Natural killer cell (primary cell): ENCODE measurements at regions not wholly inside any gene's neighbourhood (a gene's known extent, or its start where the extent isn't known, plus 50 kb on each side); places are given as distances from the start of the nearest gene placed in this dataset.

Experiments used
- ATAC-seq, 3 donors: fragments of 150-1000 bp in 2 of 3; fragments of 200-7000 bp in 1 of 3; cut with Tn5 transposase; 1 replicate in 1 of 3; 2 replicates in 2 of 3; pipeline ENCODE4 v1.10.0; 2021; ENCODE audit warnings: mild to moderate bottlenecking in 2 of 3, moderate library complexity in 2 of 3
- DNase-seq, 2 donors: peaks; one replicate each; pipeline versions ENCODE4 v3.0.0 to v3.0.0-alpha.2; 2013 to 2021; ENCODE audit warnings: mixed read lengths in 1 of 2
- H3K27ac ChIP-seq: one replicate; pipeline ENCODE4 v1.5.1; 2013; ENCODE audit warnings: mild to moderate bottlenecking, low read length
- H3K27me3 ChIP-seq: one replicate; pipeline ENCODE4 v1.6.1; 2013; ENCODE audit warnings: low read length; ENCODE audit not compliant: control insufficient read depth, insufficient read depth
- H3K36me3 ChIP-seq: one replicate; pipeline ENCODE4 v1.6.1; 2013; ENCODE audit warnings: low read length; ENCODE audit not compliant: control insufficient read depth, insufficient read depth
- H3K4me1 ChIP-seq: one replicate; pipeline ENCODE4 v1.6.1; 2013; ENCODE audit warnings: low read length; ENCODE audit not compliant: control insufficient read depth, insufficient read depth
- H3K4me3 ChIP-seq: one replicate; pipeline ENCODE4 v1.5.1; 2013; ENCODE audit warnings: low read length
- H3K9me3 ChIP-seq: one replicate; pipeline ENCODE4 v1.6.1; 2013; ENCODE audit warnings: low read length; ENCODE audit not compliant: control insufficient read depth, insufficient read depth
- H3K27ac Mint-ChIP-seq, 2 donors: one replicate each; pipeline ENCODE4 v1.8.0; 2022; ENCODE audit warnings: mild to moderate bottlenecking in 2 of 2, mixed read lengths in 2 of 2, moderate library complexity in 1 of 2
- H3K27me3 Mint-ChIP-seq, 2 donors: one replicate each; pipeline ENCODE4 v1.8.0; 2022; ENCODE audit warnings: low read depth in 2 of 2, mixed read lengths in 2 of 2
- H3K36me3 Mint-ChIP-seq: one replicate; pipeline ENCODE4 v1.8.0; 2022; ENCODE audit warnings: mixed read lengths
- H3K4me1 Mint-ChIP-seq, 2 donors: one replicate each; pipeline ENCODE4 v1.8.0; 2022; ENCODE audit warnings: mixed read lengths in 2 of 2
- H3K4me3 Mint-ChIP-seq: one replicate; pipeline ENCODE4 v1.8.0; 2022; ENCODE audit warnings: mild to moderate bottlenecking, moderate library complexity, mixed read lengths
- H3K9me3 Mint-ChIP-seq, 2 donors: one replicate each; pipeline ENCODE4 v1.8.0; 2022; ENCODE audit warnings: mixed read lengths in 2 of 2
- WGBS: methylation state at CpG from one replicate; pipeline ENCODE4 v1.1.7; 2013; ENCODE audit warnings: missing lambda C conversion rate; ENCODE audit not compliant: insufficient coverage; 5-methylcytosine and 5-hydroxymethylcytosine counted together
- intact Hi-C: fragments of 100-400 bp; cut with micrococcal nuclease; formaldehyde crosslinking; loops from one replicate; pipeline ENCODE4 v1.14.2; 2022
- TF ChIP-seq, protein P1 (sequence below): fragments of 200-600 bp; IDR thresholded peaks from one replicate; pipeline ENCODE4 v1.8.0; 2022; ENCODE audit warnings: antibody characterized with exemption

- DNase-seq (no peak), ATAC-seq (no peak)
- Histone ChIP-seq H3K27me3 (peaks cover 3% of the 10 kb centered on the region), H3K27ac (no peak overlapping the region), H3K9me3 (peaks cover 15% of the 10 kb centered on the region), H3K4me3 (no peak overlapping the region), H3K4me1 (no peaks in the 10 kb centered on the region), H3K36me3 (no peaks in the 10 kb centered on the region)
- TF ChIP-seq, protein P1, sequence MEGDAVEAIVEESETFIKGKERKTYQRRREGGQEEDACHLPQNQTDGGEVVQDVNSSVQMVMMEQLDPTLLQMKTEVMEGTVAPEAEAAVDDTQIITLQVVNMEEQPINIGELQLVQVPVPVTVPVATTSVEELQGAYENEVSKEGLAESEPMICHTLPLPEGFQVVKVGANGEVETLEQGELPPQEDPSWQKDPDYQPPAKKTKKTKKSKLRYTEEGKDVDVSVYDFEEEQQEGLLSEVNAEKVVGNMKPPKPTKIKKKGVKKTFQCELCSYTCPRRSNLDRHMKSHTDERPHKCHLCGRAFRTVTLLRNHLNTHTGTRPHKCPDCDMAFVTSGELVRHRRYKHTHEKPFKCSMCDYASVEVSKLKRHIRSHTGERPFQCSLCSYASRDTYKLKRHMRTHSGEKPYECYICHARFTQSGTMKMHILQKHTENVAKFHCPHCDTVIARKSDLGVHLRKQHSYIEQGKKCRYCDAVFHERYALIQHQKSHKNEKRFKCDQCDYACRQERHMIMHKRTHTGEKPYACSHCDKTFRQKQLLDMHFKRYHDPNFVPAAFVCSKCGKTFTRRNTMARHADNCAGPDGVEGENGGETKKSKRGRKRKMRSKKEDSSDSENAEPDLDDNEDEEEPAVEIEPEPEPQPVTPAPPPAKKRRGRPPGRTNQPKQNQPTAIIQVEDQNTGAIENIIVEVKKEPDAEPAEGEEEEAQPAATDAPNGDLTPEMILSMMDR, result no peak
- intact Hi-C loops, result loop anchor here (10.0 kb wide), 1 partner anchor 47 kb away; no protein-coding TSS in a partner anchor
- Mint-ChIP-seq H3K36me3 (peaks cover 11% of the 10 kb centered on the region), H3K4me3 (no peak overlapping the region), H3K27me3 (peaks cover 0 to 10% of the 10 kb centered on the region in 2 donors), H3K27ac (no peak overlapping the region), H3K9me3 (peaks cover 3 to 10% of the 10 kb centered on the region in 2 donors), H3K4me1 (no peaks in the 10 kb centered on the region)
- WGBS, result 36% methylated on average over 1 of the region's 1 CpG
These were observed 271.3 kb downstream of the STK31 start for GRCh38 chr7:23981314-23981713.

GRCh38 chr7:23981758-23982157 lies 271.7 kb downstream of the STK31 start:
- H3K4me3 ChIP-seq, result no peak overlapping the region
- Mint-ChIP-seq H3K9me3 (peaks cover 3 to 8% of the 10 kb centered on the region in 2 donors), H3K4me3 (no peak overlapping the region), H3K27ac (no peak overlapping the region), H3K27me3 (peaks cover 0 to 5% of the 10 kb centered on the region in 2 donors), H3K36me3 (peaks cover 11% of the 10 kb centered on the region), H3K4me1 (no peaks in the 10 kb centered on the region)
- intact Hi-C loops, result loop anchor here (10.0 kb wide), 1 partner anchor 47 kb away; no protein-coding TSS in a partner anchor
- DNase-seq (no peak), ATAC-seq (no peak)
- H3K9me3 ChIP-seq, result peaks cover 15% of the 10 kb centered on the region
- no peak overlapping the region for H3K27ac ChIP-seq
- no peaks in the 10 kb centered on the region for H3K4me1 ChIP-seq
- H3K36me3 ChIP-seq, result no peaks in the 10 kb centered on the region
- WGBS, result 77% methylated on average over 1 of the region's 3 CpGs
- TF ChIP-seq, protein P1, result no peak
- H3K27me3 ChIP-seq, result peaks cover 2% of the 10 kb centered on the region

DNA sequence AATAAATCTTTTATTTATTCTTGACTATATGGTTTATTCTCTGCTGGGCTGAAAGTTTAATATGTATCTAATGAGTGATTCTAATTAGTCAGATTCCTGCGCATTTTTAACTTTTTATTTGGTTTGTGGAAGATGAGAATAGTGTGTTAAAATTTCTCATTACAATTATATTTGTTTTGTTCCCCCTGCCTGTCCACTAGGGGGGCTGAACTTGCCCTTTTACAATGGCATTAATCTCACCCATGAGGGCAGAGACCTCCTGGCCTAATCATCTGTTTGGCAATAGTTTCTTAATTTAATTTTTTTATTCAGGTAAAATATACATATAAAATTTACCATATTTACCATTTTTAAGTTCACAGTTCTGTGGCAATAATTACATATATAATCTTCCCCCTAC lies 278.5 kb upstream of the NPY start:
- H3K9me3 ChIP-seq, result no peaks in the 10 kb centered on the region
- TF ChIP-seq, protein P1, result no peak
- WGBS, result no CpG with 5 or more reads among the region's 1 CpG
- no peak overlapping the region for H3K27ac Mint-ChIP-seq
- peaks cover 0 to 2% of the 10 kb centered on the region in 2 donors for H3K27me3 Mint-ChIP-seq
- intact Hi-C loops, result no loop called here
- no peaks in the 10 kb centered on the region for H3K4me1 Mint-ChIP-seq
- no peaks in the 10 kb centered on the region for H3K9me3 Mint-ChIP-seq
- H3K27ac ChIP-seq, result no peak overlapping the region
- no peaks in the 10 kb centered on the region for H3K36me3 Mint-ChIP-seq
- no peaks in the 10 kb centered on the region for H3K27me3 ChIP-seq
- H3K36me3 ChIP-seq, result no peaks in the 10 kb centered on the region
- H3K4me1 ChIP-seq, result no peaks in the 10 kb centered on the region
- DNase-seq (no peak), ATAC-seq (no peak)
- H3K4me3 Mint-ChIP-seq, result no peak overlapping the region
- no peak overlapping the region for H3K4me3 ChIP-seq

DNA sequence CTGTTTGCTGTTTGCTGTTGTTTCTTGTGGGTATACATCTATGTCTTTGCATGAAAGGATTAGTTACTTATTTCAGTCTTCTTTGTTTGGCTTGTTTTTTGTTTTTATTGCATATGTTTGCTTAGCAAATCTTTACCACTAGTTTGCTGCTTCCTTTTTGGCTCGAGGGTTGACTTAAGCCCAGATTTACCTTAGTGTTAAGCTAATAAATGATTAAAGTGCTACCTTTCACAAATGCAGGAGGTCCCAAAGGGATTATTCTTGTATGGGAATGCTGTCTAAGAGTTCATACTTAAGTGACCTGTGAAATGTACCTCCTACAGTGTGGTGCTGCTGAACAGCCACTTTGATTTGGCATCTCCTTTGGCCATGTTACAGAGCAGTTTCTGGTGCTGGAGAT lies 273.5 kb upstream of the NPY start:
- no peak for DNase-seq
- intact Hi-C loops, result no loop called here

More for the DNA sequence above, 273.5 kb upstream of the NPY start:
- Mint-ChIP-seq H3K4me3 (no peak overlapping the region), H3K27ac (no peak overlapping the region), H3K27me3 (peaks cover 2 to 8% of the 10 kb centered on the region in 2 donors), H3K9me3 (peaks cover 4 to 9% of the 10 kb centered on the region in 2 donors), H3K36me3 (peaks cover 7% of the 10 kb centered on the region), H3K4me1 (no peaks in the 10 kb centered on the region)
- WGBS, result no CpG with 5 or more reads among the region's 1 CpG
- H3K27ac ChIP-seq, result no peak overlapping the region
- no peak for ATAC-seq
- H3K4me1 ChIP-seq, result no peaks in the 10 kb centered on the region
- H3K9me3 ChIP-seq, result no peaks in the 10 kb centered on the region
- TF ChIP-seq, protein P1, result no peak
- H3K36me3 ChIP-seq, result no peaks in the 10 kb centered on the region
- no peaks in the 10 kb centered on the region for H3K27me3 ChIP-seq
- no peak overlapping the region for H3K4me3 ChIP-seq
